ENCODE measurements at regions not wholly inside any gene's neighbourhood (a gene's known extent, or its start where the extent isn't known, plus 50 kb on each side); places are given as distances from the start of the nearest gene placed in this dataset.

GRCh38 chr2:36140391-36140790, 215.2 kb upstream of the CRIM1 start:
- no peak for TF ChIP-seq CTCF (IDR thresholded peaks at IDR 0.05; ENCODE audit: control extremely low read depth in 1 of 3, insufficient read depth in 1 of 3, low read depth in 1 of 3, low read length in 3 of 3)
- TF ChIP-seq MAX (IDR thresholded peaks at IDR 0.05): no peak
- TF ChIP-seq SRF (IDR thresholded peaks at IDR 0.05; ENCODE audit: low read depth, low read length): no peak
- no peak for TF ChIP-seq SAP30 (IDR thresholded peaks at IDR 0.05; ENCODE audit: insufficient read depth, insufficient replicate concordance, low read length)
- TF ChIP-seq CEBPB (IDR thresholded peaks at IDR 0.05; ENCODE audit: low read depth, low read length): no peak

Measured in H1 (cell line).